HepG2 (cell line): ENCODE measurements at regions not wholly inside any gene's neighbourhood (a gene's known extent, or its start where the extent isn't known, plus 50 kb on each side); places are given as distances from the start of the nearest gene placed in this dataset.
A peak's percentile ranks its signal among the peaks of the same experiment; 100 is the strongest.

ENCODE experiments used
- ARNT2 ChIP-seq: sonication (generic); formaldehyde crosslinking; IDR thresholded peaks from 2 replicates; pipeline ENCODE4 v1.8.0; 2022; ENCODE audit warnings: mild to moderate bottlenecking, low read depth, missing genetic modification reagents, moderate library complexity
- ATF7 ChIP-seq, 2 experiments: fragments of 450-650 bp in 1 of 2; sonication (generic) in 1 of 2; formaldehyde crosslinking in 1 of 2; IDR thresholded peaks; 2 replicates each; pipeline versions ENCODE4 v1.4.0 to v1.6.1; 2016 to 2020; ENCODE audit warnings: antibody characterized with exemption in 1 of 2, mild to moderate bottlenecking in 1 of 2, missing genetic modification reagents in 1 of 2
- CEBPB ChIP-seq: IDR thresholded peaks from 2 replicates; pipeline ENCODE4 v1.6.1; 2011; ENCODE audit warnings: low read depth, low read length, improper control_type of control experiment, borderline replicate concordance
- CEBPG ChIP-seq: IDR thresholded peaks from 2 replicates; pipeline ENCODE4 v1.6.1; 2016
- FOXK1 ChIP-seq: sonication (generic); formaldehyde crosslinking; IDR thresholded peaks from 2 replicates; pipeline ENCODE4 v1.4.0; 2020; ENCODE audit warnings: low read depth, missing genetic modification reagents, borderline replicate concordance
- NBN ChIP-seq: fragments of 450-650 bp; conservative IDR thresholded peaks from 2 replicates; pipeline ENCODE4 v1.6.1; 2017
- NCOR1 ChIP-seq: fragments of 200-600 bp; sonication (generic); IDR thresholded peaks from 2 replicates; pipeline ENCODE4 v1.7.0; 2017; ENCODE audit warnings: antibody characterized with exemption, low read length, borderline replicate concordance
- NFE2 ChIP-seq: sonication (generic); formaldehyde crosslinking; IDR thresholded peaks from 2 replicates; pipeline ENCODE4 v1.4.0; 2020; ENCODE audit warnings: missing genetic modification reagents
- NR3C1 ChIP-seq: sonication (generic); formaldehyde crosslinking; IDR thresholded peaks from 2 replicates; pipeline ENCODE4 v1.4.0; 2020; ENCODE audit warnings: missing genetic modification reagents
- SOX13 ChIP-seq, 3 experiments: fragments of 450-650 bp in 1 of 3; sonication (generic) in 1 of 3; formaldehyde crosslinking in 1 of 3; IDR thresholded peaks in 2 of 3; conservative IDR thresholded peaks in 1 of 3; 2 replicates each; pipeline versions ENCODE4 v1.5.0 to v1.6.1; 2016 to 2020; ENCODE audit warnings: antibody characterized with exemption in 1 of 3, mild to moderate bottlenecking in 1 of 3, missing compliant biosample characterization in 1 of 3, missing genetic modification reagents in 1 of 3, moderate library complexity in 1 of 3
- SOX6 ChIP-seq, 2 experiments: fragments of 450-650 bp in 1 of 2; sonication (generic) in 1 of 2; formaldehyde crosslinking in 1 of 2; IDR thresholded peaks; 2 replicates each; pipeline versions ENCODE4 v1.4.0 to v1.6.1; 2017 to 2020; ENCODE audit warnings: antibody characterized with exemption in 1 of 2, mild to moderate bottlenecking in 1 of 2, missing genetic modification reagents in 1 of 2
- UBTF ChIP-seq: sonication (generic); formaldehyde crosslinking; IDR thresholded peaks from 2 replicates; pipeline ENCODE4 v1.4.0; 2020; ENCODE audit warnings: mild to moderate bottlenecking, missing genetic modification reagents
- ZBTB21 ChIP-seq: sonication (generic); formaldehyde crosslinking; IDR thresholded peaks from 2 replicates; pipeline ENCODE4 v1.4.0; 2020; ENCODE audit warnings: missing genetic modification reagents
- ZNF143 ChIP-seq: sonication (generic); formaldehyde crosslinking; IDR thresholded peaks from 2 replicates; pipeline ENCODE4 v1.4.0; 2020; ENCODE audit warnings: missing genetic modification reagents
- ZNF232 ChIP-seq: sonication (generic); formaldehyde crosslinking; IDR thresholded peaks from 2 replicates; pipeline ENCODE4 v1.4.0; 2020; ENCODE audit warnings: missing genetic modification reagents, borderline replicate concordance
- ZNF235 ChIP-seq: sonication (generic); formaldehyde crosslinking; IDR thresholded peaks from 2 replicates; pipeline ENCODE4 v1.8.1; 2023; ENCODE audit warnings: mild to moderate bottlenecking, missing genetic modification reagents, borderline replicate concordance
- ZNF335 ChIP-seq: sonication (generic); formaldehyde crosslinking; IDR thresholded peaks from 2 replicates; pipeline ENCODE4 v1.4.0; 2020; ENCODE audit warnings: missing genetic modification reagents
- ZNF337 ChIP-seq: sonication (generic); formaldehyde crosslinking; IDR thresholded peaks from 2 replicates; pipeline ENCODE4 v1.5.1; 2020; ENCODE audit warnings: missing genetic modification reagents, low read depth, mild to moderate bottlenecking, borderline replicate concordance
- ZNF354B ChIP-seq: sonication (generic); formaldehyde crosslinking; IDR thresholded peaks from 2 replicates; pipeline ENCODE4 v1.8.0; 2022; ENCODE audit warnings: mild to moderate bottlenecking, missing genetic modification reagents
- ZNF562 ChIP-seq: sonication (generic); formaldehyde crosslinking; IDR thresholded peaks from 2 replicates; pipeline ENCODE4 v1.8.0; 2022; ENCODE audit warnings: missing genetic modification reagents, borderline replicate concordance
- ZNF629 ChIP-seq: sonication (generic); formaldehyde crosslinking; conservative IDR thresholded peaks from 2 replicates; pipeline ENCODE4 v1.5.0; 2020; ENCODE audit warnings: missing genetic modification reagents
- ZNF790 ChIP-seq: sonication (generic); formaldehyde crosslinking; IDR thresholded peaks from 2 replicates; pipeline ENCODE4 v1.8.0; 2022; ENCODE audit warnings: missing genetic modification reagents, mild to moderate bottlenecking, borderline replicate concordance
- TF ChIP-seq, protein P1 (sequence below): sonication (generic); formaldehyde crosslinking; IDR thresholded peaks from 2 replicates; pipeline ENCODE4 v1.8.1; 2022; ENCODE audit warnings: mild to moderate bottlenecking, missing genetic modification reagents
- TF ChIP-seq, protein P2 (sequence below), 2 experiments: fragments of 450-650 bp in 1 of 2; sonication (generic) in 1 of 2; formaldehyde crosslinking; IDR thresholded peaks; 2 replicates each; pipeline versions ENCODE4 v1.5.0 to v1.8.0; 2020 to 2022; ENCODE audit warnings: mild to moderate bottlenecking in 1 of 2, missing genetic modification reagents in 1 of 2
- TF ChIP-seq, protein P3 (sequence below): sonication (generic); formaldehyde crosslinking; IDR thresholded peaks from 2 replicates; pipeline ENCODE4 v1.5.1; 2020; ENCODE audit warnings: mild to moderate bottlenecking, missing genetic modification reagents, borderline replicate concordance

GRCh38 chr10:44126291-44126717 is 258.6 kb downstream of the CXCL12 start (continued):
- TF ChIP-seq UBTF (CRISPR knock-in tag): no peak
- TF ChIP-seq FOXK1 (CRISPR knock-in tag): no peak
- 0 out of 2 replicates have a peak, but pooled peaks have one; percentile 8 for TF ChIP-seq CEBPG (CRISPR knock-in tag)
- TF ChIP-seq NFE2 (CRISPR knock-in tag): no peak
- TF ChIP-seq, protein P1, sequence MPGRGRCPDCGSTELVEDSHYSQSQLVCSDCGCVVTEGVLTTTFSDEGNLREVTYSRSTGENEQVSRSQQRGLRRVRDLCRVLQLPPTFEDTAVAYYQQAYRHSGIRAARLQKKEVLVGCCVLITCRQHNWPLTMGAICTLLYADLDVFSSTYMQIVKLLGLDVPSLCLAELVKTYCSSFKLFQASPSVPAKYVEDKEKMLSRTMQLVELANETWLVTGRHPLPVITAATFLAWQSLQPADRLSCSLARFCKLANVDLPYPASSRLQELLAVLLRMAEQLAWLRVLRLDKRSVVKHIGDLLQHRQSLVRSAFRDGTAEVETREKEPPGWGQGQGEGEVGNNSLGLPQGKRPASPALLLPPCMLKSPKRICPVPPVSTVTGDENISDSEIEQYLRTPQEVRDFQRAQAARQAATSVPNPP (CRISPR knock-in tag): no peak
- no peak for TF ChIP-seq SOX13 (IDR thresholded peaks at IDR 0.05)
- TF ChIP-seq SOX13 (CRISPR knock-in tag; conservative IDR thresholded peaks at IDR 0.05 in 1 of 2, IDR thresholded peaks at IDR 0.05 in 1 of 2): peak in 1 of 2 experiments; percentile 48; a peak in 2 of 4 replicates
- no peak for TF ChIP-seq NCOR1
- no peak for TF ChIP-seq ZNF354B (CRISPR knock-in tag)
- no peak for TF ChIP-seq ZNF235 (CRISPR knock-in tag)
- no peak for TF ChIP-seq ZNF143
- TF ChIP-seq, protein P2, sequence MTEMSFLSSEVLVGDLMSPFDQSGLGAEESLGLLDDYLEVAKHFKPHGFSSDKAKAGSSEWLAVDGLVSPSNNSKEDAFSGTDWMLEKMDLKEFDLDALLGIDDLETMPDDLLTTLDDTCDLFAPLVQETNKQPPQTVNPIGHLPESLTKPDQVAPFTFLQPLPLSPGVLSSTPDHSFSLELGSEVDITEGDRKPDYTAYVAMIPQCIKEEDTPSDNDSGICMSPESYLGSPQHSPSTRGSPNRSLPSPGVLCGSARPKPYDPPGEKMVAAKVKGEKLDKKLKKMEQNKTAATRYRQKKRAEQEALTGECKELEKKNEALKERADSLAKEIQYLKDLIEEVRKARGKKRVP (CRISPR knock-in tag; IDR thresholded peaks at IDR 0.05): peak in 1 of 2 experiments; percentile 81; a peak in 2 of 4 replicates
- TF ChIP-seq ATF7 (IDR thresholded peaks at IDR 0.05): peak; percentile 84
- TF ChIP-seq ATF7 (CRISPR knock-in tag; IDR thresholded peaks at IDR 0.05): no peak
- no peak for TF ChIP-seq ZNF790
- TF ChIP-seq ZNF562 (CRISPR knock-in tag): no peak
- no peak for TF ChIP-seq ZNF629 (CRISPR knock-in tag)
- peak; percentile 70; the same call in 1 of the 2 replicates for TF ChIP-seq ZBTB21 (CRISPR knock-in tag)
- TF ChIP-seq CEBPB: peak; percentile 34; the same call in 1 of the 2 replicates
- no peak for TF ChIP-seq NR3C1 (CRISPR knock-in tag)
- TF ChIP-seq, protein P3, sequence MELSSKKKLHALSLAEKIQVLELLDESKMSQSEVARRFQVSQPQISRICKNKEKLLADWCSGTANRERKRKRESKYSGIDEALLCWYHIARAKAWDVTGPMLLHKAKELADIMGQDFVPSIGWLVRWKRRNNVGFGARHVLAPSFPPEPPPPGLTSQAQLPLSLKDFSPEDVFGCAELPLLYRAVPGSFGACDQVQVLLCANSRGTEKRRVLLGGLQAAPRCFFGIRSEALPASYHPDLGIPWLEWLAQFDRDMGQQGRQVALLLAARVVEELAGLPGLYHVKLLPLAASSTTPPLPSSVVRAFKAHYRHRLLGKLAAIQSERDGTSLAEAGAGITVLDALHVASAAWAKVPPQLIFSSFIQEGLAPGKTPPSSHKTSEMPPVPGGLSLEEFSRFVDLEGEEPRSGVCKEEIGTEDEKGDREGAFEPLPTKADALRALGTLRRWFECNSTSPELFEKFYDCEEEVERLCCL: no peak
- no peak for TF ChIP-seq NBN
- TF ChIP-seq ARNT2 (CRISPR knock-in tag): no peak
- no peak for TF ChIP-seq ZNF232 (CRISPR knock-in tag)
- no peak for TF ChIP-seq SOX6 (IDR thresholded peaks at IDR 0.05)
- TF ChIP-seq SOX6 (CRISPR knock-in tag; IDR thresholded peaks at IDR 0.05): peak; percentile 77
- no peak for TF ChIP-seq ZNF337 (CRISPR knock-in tag)
- no peak for TF ChIP-seq ZNF335 (CRISPR knock-in tag)
